Fibroblast of gingiva (primary cell): ENCODE measurements at regions not wholly inside any gene's neighbourhood (a gene's known extent, or its start where the extent isn't known, plus 50 kb on each side); places are given as distances from the start of the nearest gene placed in this dataset.

Experiments
- DNase-seq: peaks from one replicate; pipeline ENCODE4 v3.0.0-alpha.2; 2011; ENCODE audit warnings: low read depth

GRCh38 chr11:28401446-28401845 is 293.3 kb downstream of the METTL15 start:
- DNase-seq, result no peak

- DNase-seq, result no peak
Measured at GRCh38 chr11:28400331-28401100, 292.3 kb downstream of the METTL15 start.

GRCh38 chr11:28393348-28393747 is 285.2 kb downstream of the METTL15 start:
- no peak for DNase-seq

- DNase-seq, result peak; percentile 89
Measured at GRCh38 chr11:28384418-28384817, 276.2 kb downstream of the METTL15 start.

GRCh38 chr11:28383456-28383855 is 275.3 kb downstream of the METTL15 start:
- no peak for DNase-seq
